ENCODE measurements at regions not wholly inside any gene's neighbourhood (a gene's known extent, or its start where the extent isn't known, plus 50 kb on each side); places are given as distances from the start of the nearest gene placed in this dataset.

DNA sequence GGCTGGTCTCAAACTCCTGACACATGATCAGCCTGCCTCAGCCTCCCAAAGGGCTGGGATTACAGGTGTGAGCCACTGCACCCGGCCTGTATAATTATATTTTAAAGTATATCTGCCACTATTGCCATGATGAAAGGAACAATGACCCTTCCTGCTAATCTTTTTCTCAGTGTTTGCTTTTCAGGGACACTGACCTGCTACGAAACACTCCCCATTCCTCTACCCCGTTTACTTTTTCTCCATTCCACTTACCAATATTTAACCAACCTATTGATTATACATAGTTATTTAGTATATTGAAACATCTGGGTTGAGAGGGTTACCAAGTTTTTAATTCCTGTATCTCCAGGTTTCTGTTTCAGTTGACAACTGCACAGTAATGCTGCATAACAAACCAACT, 331.9 kb upstream of the NDST3 start:
- no peaks in the 10 kb centered on the region for H3K79me2 ChIP-seq (replicated peaks; ENCODE audit: insufficient read depth, low read length)
- no peak overlapping the region for H2AFZ ChIP-seq (ENCODE audit: low read depth, low read length)
- no peaks in the 10 kb centered on the region for H3K9me2 ChIP-seq (ENCODE audit: insufficient read depth, low read length)
- no peaks in the 10 kb centered on the region for H3K9me3 ChIP-seq (ENCODE audit: low read length)
- H3K4me3 ChIP-seq (ENCODE audit: low read length) = no peak overlapping the region
- no peak overlapping the region for H3K27ac ChIP-seq (ENCODE audit: low read length)
- no peaks in the 10 kb centered on the region for H3K27me3 ChIP-seq (ENCODE audit: insufficient read depth, low read depth, low read length)
- no peaks in the 10 kb centered on the region for H3K36me3 ChIP-seq (ENCODE audit: insufficient read depth, low read length)
- TF ChIP-seq, protein P1, sequence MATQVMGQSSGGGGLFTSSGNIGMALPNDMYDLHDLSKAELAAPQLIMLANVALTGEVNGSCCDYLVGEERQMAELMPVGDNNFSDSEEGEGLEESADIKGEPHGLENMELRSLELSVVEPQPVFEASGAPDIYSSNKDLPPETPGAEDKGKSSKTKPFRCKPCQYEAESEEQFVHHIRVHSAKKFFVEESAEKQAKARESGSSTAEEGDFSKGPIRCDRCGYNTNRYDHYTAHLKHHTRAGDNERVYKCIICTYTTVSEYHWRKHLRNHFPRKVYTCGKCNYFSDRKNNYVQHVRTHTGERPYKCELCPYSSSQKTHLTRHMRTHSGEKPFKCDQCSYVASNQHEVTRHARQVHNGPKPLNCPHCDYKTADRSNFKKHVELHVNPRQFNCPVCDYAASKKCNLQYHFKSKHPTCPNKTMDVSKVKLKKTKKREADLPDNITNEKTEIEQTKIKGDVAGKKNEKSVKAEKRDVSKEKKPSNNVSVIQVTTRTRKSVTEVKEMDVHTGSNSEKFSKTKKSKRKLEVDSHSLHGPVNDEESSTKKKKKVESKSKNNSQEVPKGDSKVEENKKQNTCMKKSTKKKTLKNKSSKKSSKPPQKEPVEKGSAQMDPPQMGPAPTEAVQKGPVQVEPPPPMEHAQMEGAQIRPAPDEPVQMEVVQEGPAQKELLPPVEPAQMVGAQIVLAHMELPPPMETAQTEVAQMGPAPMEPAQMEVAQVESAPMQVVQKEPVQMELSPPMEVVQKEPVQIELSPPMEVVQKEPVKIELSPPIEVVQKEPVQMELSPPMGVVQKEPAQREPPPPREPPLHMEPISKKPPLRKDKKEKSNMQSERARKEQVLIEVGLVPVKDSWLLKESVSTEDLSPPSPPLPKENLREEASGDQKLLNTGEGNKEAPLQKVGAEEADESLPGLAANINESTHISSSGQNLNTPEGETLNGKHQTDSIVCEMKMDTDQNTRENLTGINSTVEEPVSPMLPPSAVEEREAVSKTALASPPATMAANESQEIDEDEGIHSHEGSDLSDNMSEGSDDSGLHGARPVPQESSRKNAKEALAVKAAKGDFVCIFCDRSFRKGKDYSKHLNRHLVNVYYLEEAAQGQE (IDR thresholded peaks at IDR 0.05; ENCODE audit: borderline replicate concordance) = no peak
- TF ChIP-seq, protein P2, sequence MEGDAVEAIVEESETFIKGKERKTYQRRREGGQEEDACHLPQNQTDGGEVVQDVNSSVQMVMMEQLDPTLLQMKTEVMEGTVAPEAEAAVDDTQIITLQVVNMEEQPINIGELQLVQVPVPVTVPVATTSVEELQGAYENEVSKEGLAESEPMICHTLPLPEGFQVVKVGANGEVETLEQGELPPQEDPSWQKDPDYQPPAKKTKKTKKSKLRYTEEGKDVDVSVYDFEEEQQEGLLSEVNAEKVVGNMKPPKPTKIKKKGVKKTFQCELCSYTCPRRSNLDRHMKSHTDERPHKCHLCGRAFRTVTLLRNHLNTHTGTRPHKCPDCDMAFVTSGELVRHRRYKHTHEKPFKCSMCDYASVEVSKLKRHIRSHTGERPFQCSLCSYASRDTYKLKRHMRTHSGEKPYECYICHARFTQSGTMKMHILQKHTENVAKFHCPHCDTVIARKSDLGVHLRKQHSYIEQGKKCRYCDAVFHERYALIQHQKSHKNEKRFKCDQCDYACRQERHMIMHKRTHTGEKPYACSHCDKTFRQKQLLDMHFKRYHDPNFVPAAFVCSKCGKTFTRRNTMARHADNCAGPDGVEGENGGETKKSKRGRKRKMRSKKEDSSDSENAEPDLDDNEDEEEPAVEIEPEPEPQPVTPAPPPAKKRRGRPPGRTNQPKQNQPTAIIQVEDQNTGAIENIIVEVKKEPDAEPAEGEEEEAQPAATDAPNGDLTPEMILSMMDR (IDR thresholded peaks at IDR 0.05; ENCODE audit: poor library complexity, severe bottlenecking) = no peak
- TF ChIP-seq POLR2AphosphoS5 (IDR thresholded peaks at IDR 0.05) (no peak), MXI1 (conservative IDR thresholded peaks at IDR 0.05; ENCODE audit: poor library complexity, severe bottlenecking) (no peak)
- no peak overlapping the region for H3K9ac ChIP-seq (ENCODE audit: low read length)
- no peaks in the 10 kb centered on the region for H3F3A ChIP-seq (ENCODE audit: insufficient read depth, low read length, poor library complexity, severe bottlenecking)
- H3K4me2 ChIP-seq (ENCODE audit: low read length) = no peak overlapping the region
- H4K20me1 ChIP-seq (ENCODE audit: insufficient read depth) = no peaks in the 10 kb centered on the region

DNA sequence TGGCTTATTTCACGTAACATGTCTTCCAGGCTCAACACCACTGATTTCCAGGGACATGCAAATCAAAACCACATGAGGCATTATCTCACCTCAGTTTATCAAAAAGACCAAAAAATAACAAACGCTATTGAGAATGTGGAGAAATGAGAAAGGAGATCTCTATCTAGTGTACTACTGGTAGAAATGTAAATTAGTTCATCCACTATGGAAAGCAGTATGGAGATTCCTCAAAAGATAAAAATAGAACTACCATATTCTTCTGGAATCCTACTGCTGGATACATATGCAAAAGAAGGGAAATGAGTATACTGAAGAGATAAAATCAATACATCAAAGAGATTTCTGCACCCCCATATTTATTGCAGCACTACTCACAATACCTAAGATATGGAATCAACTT, 329.6 kb upstream of the NDST3 start:
- H3K27ac ChIP-seq (ENCODE audit: low read length) = no peak overlapping the region
- no peaks in the 10 kb centered on the region for H3F3A ChIP-seq (ENCODE audit: insufficient read depth, low read length, poor library complexity, severe bottlenecking)
- no peaks in the 10 kb centered on the region for H3K79me2 ChIP-seq (replicated peaks; ENCODE audit: insufficient read depth, low read length)
- H3K9me3 ChIP-seq (ENCODE audit: low read length) = no peaks in the 10 kb centered on the region
- H3K4me3 ChIP-seq (ENCODE audit: low read length) = no peak overlapping the region
- H2AFZ ChIP-seq (ENCODE audit: low read depth, low read length) = no peak overlapping the region
- H3K36me3 ChIP-seq (ENCODE audit: insufficient read depth, low read length) = no peaks in the 10 kb centered on the region
- no peak overlapping the region for H3K4me2 ChIP-seq (ENCODE audit: low read length)
- H3K27me3 ChIP-seq (ENCODE audit: insufficient read depth, low read depth, low read length) = no peaks in the 10 kb centered on the region
- no peaks in the 10 kb centered on the region for H3K9me2 ChIP-seq (ENCODE audit: insufficient read depth, low read length)
- H3K9ac ChIP-seq (ENCODE audit: low read length) = no peak overlapping the region
- TF ChIP-seq POLR2AphosphoS5 (IDR thresholded peaks at IDR 0.05) (no peak), SMC3 (conservative IDR thresholded peaks at IDR 0.05; ENCODE audit: poor library complexity) (no peak), TAF1 (IDR thresholded peaks at IDR 0.05; ENCODE audit: low read depth) (no peak), MXI1 (conservative IDR thresholded peaks at IDR 0.05; ENCODE audit: poor library complexity, severe bottlenecking) (no peak), EZH2 (IDR thresholded peaks at IDR 0.05; ENCODE audit: borderline replicate concordance, insufficient read depth, low read length, poor library complexity, severe bottlenecking) (no peak), RAD21 (conservative IDR thresholded peaks at IDR 0.05) (no peak), EP300 (conservative IDR thresholded peaks at IDR 0.05; ENCODE audit: poor library complexity, severe bottlenecking) (no peak)
- TF ChIP-seq, protein P1 (IDR thresholded peaks at IDR 0.05; ENCODE audit: borderline replicate concordance) = no peak
- TF ChIP-seq, protein P2 (IDR thresholded peaks at IDR 0.05; ENCODE audit: poor library complexity, severe bottlenecking) = no peak
- no peaks in the 10 kb centered on the region for H4K20me1 ChIP-seq (ENCODE audit: insufficient read depth)
